Activated CD4-positive, alpha-beta T cell treated with anti-CD3 and anti-CD28 coated beads, Interleukin-2, amount 50 U/mL, for 1 hour (primary cell): ENCODE measurements at regions not wholly inside any gene's neighbourhood (a gene's known extent, or its start where the extent isn't known, plus 50 kb on each side); places are given as distances from the start of the nearest gene placed in this dataset.

Experiments used
- DNase-seq: peaks from one replicate; pipeline ENCODE4 v3.0.0-alpha.2; 2020

DNA sequence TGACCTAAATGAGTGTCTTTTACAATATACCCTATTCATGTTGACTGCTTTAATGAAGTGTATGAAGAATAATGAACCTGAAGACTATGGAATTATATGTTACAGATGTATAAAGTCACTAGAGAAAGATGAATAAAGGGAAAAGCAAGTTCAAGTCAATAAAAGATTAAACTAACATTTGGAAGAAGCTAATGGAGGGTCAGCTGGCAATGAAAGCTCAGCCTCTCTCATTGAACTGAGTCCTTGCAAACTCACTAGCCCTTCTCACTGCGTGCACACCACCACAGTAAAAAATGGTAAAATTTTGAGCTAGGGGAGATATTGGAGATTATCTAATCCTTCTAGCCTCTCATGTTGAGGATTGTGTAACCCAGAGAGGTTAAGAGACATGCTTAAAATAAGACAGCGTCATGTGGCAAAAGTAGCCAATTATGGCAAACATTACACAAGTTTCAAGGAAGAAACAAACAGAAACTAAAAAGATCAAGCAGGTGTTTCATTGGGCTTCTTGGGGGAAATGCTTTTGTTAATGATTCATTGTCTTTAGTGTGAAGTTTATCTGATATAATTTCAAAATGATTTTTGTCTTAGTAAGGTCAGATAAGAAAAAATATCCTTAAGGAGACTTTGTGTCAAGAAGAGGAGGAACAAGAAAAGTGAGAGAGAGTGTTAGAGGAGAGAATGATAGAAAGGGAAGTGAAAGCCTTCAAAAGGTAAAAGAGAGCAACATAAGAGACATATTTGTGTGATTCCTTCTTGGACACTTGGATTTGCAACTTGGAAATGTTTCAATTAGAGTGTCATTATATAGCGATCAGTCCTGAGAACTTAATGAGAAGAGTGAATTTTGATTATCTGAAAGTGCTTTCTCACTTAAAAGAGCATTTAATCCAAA lies 893.7 kb upstream of the FAM98A start:
- DNase-seq: no peak

DNA sequence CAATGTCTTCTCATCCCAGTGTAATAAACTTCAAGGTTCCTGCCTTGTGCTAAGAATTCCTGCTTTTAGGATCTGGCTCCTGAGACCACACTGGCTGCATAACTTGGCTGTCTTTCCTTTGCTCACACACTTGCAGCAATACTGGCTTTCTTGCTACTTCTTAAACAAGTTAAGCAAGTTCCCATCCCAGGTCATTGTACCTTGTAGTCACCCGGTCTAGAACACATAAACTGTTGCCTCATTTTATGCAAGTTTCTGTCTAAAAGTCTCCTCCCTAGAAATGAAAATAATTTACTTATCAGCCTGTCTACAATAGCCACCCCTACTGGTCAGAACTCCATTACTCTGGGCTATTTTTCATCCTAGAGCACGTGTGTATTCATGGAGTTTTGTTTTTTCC lies 887.9 kb upstream of the FAM98A start:
- DNase-seq: no peak

DNA sequence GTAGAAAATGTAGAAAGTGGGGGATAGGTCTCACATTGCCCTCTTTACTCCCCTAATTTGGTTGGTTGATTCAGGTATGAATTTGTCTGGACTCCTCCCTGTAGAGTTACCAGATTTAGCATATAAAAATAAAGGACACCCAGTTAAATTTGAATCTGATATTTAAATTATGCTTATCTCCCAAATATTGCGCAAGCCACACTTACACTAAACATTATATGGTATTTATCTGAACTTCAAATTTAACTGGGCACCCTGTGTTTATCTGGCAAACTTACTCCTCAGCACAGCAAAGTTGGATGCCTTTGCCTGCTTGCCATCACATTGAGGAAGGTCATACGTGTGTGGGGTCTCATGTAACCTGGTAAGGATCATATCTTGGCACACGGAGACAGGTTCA lies 882.4 kb upstream of the FAM98A start:
- no peak for DNase-seq

DNA sequence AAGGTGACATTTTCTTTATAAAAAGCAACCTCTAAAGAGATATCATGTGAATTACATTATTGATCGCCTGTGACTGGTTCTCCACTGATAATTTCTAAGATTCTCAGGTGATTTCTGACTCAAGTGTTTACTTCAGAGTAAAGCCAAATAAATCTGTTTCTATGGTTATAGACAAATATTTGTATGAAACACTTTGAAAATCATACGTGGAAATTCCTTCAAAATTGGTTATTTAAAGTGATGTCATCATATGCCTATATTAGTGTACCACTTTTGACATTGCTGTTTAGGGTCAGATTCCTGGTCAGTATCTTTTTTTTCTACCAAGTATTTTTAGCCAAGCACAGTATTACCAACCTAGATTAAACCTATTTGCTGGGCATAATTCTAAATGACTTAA lies 881.3 kb upstream of the FAM98A start:
- DNase-seq: no peak

DNA sequence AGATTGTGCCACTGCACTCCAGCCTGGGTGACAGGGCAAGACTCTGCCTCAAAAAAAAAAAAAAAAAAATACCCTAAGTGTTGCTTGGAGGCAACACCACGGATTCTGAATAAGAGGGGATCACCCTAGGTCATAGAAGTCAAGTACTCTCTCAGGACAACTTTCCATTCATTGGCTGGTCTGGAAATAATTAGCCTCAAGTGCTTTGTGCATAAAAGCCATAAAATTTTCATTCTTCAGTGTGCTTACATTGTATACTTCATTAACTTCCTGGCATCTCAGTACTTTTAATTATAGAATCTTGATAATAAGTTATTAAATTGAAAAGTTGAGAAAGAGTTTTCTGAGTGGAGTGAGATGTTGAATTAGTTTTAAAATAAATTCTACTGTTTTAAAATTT lies 876.1 kb upstream of the FAM98A start:
- no peak for DNase-seq

DNA sequence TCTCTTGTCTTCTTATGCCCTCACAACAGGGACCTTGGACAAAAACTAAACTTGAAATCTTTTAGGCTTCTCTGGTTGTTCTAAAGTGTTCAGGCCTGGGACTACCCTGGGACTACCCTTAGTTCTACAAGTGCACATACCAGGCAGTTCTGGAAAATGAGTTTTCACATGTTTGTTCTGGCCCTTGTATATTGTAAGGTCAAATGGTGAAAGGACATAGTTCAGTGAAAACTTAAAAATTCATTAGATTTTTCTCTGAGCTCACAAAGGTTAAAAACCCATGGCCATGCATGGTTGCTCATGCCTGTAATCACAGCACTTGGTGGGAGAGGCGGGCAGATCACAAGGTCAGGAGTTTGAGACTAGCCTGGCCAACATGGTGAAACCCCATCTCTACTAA lies 875.5 kb upstream of the FAM98A start:
- no peak for DNase-seq

DNA sequence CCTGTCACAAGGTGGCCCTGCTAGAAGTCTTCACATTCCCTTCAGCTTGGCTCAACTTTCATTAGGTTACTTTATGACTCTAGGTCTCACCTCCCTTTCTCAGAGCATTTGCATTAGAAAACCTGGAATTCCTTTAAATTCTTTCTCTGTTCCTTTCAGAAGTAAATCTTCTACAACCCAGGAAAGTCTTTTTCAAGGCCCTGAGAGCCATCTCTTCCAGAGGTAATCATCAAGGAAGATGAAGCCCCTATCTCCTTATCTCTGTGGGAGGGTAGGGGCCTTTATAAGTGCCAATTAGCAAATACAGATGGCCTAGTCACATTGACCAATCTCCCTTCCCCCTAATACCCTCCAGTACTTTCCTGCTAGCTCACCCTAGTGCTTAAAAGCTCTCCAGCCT lies 848.0 kb upstream of the FAM98A start:
- DNase-seq: no peak

DNA sequence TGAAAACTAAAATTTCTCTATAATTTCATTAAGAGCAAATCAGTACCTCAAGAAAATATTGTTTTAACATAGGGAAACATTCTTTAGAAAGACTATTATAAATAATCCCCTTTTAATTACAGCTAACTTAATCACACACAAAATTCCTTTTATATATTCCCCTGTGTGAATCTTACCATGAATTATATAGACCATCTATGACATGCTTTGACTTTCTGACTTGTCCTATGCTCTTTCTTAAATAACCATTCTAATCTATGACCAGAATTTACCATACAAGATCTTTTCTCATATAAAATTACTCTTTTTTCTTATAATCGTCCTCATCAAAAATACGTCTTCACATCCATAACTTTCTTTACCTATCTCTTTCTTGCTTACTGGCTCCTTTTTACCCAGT lies 824.2 kb upstream of the FAM98A start:
- no peak for DNase-seq

DNA sequence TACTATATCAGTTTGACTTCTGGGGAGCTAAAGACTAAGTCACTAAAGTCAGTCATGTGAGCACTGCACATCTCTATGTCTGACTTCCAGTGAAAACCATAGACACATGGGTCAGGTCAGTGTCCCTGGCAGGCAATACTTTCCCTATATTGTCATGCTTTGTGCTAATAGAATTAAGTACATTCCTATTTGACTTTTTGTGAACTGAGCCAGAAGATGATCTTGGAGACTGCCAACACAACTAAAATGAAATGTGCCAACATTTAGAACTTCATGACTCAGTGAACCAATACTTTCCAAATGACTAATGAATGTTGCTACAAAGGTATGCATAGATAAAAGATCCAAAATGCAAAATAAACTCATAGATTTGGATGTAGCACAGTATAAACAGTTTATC lies 820.8 kb upstream of the FAM98A start:
- DNase-seq: no peak

DNA sequence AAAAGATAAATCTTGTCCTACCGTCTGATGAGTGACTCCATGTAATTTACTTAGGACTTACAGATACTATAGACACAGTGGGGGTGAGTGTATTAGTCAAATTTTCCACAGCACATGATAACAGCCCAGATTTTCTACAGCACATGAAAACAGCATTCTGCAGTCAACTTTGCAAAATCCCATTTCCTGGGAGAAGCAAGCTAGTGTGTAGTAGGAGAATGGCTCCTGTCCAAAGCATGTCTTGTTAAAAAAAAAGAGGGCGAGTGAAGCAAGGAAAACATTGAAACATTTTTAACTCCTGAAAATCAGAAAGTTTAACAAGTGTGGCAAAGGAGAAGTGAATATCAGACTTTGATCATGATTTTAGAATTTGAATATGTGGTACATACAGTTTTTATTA lies 817.8 kb upstream of the FAM98A start:
- DNase-seq: no peak

DNA sequence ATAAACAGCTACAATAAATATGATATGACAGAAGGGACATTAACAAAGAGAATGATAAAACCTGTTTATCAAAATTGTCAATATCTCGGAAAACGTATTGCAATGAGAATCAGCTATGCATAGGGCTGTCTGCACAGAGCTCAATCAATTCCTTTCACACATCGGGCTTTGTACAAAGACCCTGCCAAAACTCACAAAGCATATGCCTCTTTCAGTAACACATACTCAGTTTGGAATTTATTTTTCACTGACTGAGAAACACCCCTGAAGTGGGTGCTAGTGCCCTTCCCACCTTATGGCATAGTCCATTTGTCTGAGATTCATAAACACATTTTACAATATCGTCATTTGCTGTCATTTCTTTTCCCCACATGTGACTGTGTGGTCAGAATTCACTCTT lies 815.8 kb upstream of the FAM98A start:
- DNase-seq: no peak

DNA sequence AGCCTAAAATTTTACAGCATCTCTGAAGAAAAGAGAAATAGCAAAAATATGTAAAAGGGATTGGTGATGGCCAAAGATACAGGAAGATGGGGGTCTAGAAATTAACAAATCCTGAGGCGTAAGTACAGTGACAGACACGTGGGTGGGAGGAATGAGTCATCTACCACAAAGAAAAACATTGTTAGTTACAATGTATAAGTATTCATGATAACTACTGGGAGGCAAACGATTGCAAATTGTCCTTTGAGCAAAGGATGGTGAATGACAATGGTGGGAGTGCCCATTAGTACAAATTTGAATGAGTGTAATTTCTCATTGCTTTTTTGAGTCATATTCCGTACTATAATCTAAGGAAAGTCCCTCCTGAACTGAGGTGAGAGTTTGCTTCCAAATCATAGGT lies 809.0 kb upstream of the FAM98A start:
- no peak for DNase-seq

DNA sequence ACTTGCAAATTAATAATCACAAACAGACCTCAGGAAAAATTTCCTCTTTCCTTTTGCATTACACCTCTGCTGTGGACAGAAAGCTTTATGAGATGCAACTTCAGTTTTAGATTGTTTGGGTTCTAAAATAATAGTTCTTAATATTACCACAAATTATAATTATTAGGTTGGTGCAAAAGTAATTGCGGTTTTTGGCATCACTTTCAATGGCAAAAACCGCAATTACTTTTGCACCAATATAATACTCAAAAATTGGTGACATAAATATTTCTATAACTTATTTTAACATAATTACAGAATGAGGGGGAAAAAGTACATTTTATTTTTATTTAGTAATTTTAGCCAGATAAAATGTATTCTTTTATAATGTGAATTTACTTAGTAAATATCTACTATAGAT lies 804.4 kb upstream of the FAM98A start:
- DNase-seq: no peak

DNA sequence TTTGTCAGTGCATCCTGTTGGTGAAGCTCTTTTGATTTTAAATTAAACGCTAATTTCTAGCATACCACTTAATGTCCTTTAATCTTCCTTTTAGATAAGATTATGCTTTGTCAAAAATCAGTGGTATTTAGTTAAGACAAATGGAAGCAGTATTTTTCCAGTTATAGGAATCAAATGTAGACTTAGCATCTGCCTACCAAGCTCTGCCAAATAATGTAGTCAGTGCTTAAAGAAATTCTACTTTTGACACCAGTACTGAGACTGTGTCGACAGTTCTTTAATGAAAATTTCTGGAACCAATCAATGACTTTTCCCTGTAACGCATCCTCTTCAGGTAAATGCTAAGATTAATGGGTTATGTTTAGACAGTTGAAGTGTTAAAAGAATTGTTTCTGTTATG lies 803.3 kb upstream of the FAM98A start:
- DNase-seq: no peak

DNA sequence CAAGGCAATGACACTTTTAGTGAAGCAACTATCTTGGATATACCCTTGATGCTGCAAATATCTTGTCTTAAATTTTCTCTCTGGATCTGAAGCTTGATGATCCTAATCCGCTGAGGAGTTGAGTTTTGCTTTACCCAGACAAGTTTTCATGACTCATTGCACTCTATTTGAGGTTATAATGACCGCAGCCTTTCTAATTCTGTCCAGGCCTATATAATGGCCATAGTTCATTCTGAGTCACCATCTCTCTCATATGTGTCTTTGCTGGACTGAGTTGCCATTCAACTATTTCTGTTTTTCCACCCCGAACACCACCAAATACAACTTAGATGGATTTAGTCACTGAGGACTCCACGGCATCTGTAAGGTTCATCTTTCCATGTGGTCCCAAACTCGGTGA lies 802.1 kb upstream of the FAM98A start:
- no peak for DNase-seq

DNA sequence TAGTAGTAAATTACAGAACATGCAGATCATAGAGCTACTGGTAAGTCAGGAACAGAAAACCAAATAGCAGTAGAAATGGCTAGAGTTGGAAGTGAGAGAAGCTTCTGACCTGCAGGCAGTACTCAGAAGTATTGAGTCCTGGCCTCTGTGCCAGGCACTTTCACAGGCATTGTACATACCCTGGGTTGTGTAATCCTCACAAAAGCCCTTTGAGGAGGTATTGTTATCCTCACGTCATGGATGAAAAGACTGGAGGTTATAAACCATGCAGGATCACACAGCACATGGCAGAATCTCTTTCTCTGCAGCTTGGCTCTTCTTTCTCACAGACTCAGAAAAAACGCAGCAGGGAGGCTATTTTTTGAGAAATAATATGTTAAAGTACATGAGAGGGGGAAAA lies 789.3 kb upstream of the FAM98A start:
- no peak for DNase-seq

DNA sequence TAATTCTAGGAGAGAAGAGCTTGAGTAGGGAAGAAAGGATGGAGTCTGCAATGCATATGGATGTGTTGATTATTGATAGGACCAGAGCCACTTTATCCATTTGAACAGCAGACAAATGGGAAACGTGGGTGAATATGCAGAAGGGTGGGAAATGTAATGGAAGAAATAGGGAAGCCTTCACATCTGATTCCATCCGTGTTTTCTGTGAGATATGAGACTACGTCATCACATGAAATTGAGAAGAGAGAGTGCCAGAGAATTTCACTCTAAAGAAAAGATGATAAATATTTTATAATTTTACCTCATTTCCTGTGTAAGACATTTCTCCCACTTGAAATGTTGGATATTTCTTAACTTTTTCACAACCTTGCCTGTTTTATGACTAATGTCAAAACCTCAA lies 788.4 kb upstream of the FAM98A start:
- no peak for DNase-seq

DNA sequence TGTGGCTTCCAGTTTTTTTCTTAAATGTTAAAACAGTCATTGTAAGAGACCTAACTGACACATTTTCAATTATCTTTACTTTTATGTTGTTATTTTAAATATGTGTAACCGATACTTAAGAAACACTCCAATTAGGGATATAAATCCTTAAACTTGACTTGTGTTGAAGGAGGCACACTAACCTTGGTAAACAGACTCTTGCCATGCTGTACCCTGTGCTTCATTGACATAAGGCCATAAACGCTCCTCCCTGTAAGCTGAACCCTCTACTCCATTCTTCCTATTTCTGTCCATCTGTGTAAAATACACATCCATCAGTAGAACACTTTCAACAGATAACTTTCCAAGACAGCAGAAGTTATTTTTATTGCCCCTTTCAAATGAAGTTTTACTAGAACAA lies 780.5 kb upstream of the FAM98A start:
- DNase-seq: no peak

DNA sequence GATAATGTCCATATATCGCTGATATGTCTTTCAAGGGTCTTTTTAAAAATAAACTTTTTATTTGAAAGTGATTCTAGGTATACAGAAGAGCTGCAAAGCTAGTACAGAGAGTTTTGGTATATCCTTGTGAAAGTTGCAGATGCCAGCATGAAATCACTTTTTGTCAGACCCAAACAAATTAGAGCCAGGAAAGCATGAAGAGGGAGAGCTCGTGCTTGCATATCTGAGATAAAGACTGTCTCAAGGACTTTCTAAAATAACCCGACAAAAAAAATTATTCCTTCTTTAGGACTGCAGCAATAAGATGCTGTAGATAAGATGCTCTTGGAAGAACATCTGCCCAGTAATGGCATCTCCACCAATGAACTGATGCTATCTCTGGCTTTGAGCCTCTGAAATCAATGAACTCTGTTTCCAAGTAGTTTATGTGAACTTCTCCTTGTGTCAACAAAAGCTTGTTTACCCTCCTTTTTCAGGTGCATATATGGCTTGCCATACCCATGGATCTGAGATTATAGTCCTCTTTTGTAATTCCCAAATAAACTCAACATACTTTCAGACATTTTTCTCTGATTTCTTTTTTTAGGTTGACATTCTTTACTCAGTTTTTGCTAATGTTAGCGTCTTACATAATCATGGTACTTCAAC lies 774.6 kb upstream of the FAM98A start:
- DNase-seq: no peak

DNA sequence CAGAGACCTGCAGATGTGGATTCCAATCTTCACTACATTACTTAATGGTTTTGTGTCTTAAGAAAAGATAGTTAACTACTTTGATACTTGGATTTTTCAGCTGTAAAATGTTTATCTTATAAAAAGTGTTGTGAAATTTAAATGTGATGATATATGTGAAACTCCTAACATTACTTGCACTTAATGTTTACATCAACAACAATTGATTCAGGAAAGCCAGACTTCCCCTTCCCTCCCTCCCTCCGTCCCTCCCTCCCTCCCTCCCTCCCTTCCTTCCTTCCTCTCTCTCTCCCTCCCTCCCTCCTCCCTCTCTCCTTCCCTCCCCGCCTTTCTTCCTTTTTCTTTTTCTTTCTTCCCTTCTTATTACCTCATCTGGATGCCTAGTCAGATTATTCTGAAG lies 773.9 kb upstream of the FAM98A start:
- no peak for DNase-seq

DNA sequence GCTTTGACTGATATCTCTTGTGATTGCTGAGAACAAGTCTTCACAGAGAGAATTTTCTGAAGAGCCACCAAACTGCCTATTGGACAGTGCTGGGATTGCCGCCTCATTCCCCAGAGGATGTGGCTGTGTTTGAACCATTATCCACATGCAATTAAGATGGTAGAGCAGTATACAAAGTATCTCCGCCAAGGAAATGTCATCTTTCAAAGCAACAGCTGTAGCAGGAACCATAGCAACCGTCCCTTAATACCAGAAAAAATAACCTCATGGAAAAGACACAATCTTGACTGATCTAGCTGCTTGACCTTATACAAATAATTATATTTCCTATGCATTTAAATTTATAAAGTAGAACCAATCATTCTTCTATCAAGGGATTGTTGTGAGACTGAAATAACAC lies 772.6 kb upstream of the FAM98A start:
- DNase-seq: no peak

DNA sequence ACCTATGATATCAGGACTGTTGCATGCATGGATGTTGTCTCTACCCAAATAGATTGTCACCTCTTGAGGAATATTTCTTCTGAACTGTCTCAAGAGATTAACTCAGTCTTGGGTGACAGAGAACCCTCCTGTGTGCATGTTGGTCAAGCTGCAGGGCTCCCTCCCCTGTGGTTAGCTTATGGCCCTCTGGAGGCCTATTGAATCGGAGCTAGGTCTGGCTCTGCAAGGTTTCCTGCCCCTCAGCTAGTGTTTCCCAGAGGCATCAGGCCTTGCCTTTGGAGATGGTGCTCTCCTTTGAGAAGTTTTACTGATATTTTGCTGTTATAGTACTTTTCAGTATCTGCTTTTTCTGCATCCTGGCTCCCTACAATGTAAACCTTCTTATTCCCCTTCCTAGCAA lies 769.2 kb upstream of the FAM98A start:
- no peak for DNase-seq

DNA sequence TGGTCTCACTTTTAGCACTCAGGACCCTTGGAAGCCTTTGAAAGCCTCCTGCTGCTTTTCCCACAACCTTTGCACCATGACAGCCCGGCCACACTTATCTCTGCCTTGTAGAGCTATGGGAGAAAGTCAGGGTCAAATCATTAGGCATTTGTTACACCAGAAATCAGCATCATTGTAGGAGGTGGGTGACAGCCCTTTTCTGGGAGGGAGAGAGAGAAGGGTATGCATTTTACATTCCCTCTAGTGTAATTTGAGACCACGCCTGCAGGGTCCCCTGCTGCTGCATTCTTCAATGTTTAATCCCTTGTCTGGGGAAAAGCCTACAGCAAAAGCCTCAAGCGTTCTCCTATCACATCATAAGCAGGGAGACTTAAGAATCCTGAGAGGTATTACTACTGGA lies 766.8 kb upstream of the FAM98A start:
- DNase-seq: no peak

DNA sequence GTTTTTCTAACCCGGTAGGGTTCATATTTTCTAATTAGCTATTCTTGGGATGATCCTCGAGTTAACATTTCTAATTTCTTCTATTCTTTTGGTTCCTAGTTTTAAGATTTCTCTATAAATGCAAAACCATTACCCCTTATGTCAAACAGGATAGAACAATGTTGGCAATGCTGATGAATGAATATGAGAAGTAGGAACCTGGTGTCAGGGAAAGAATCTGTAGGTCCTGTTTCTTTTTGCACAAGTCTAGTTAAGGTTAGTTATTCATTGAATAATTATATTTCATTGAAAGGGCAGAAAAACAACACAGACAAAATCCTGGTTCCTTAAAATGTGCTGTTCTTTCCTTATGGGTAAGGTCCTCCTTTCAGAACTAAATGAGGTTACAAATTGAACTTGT lies 766.4 kb upstream of the FAM98A start:
- DNase-seq: no peak
